Caco-2 (cell line): ENCODE measurements at regions not wholly inside any gene's neighbourhood (a gene's known extent, or its start where the extent isn't known, plus 50 kb on each side); places are given as distances from the start of the nearest gene placed in this dataset.

ENCODE experiments used
- BruUV-seq: library from RNA; stranded (reverse); fragments of 400-500 nt; replicated peaks from 2 replicates; lab custom pipeline; 2021; lab: Mats Ljungman, UMichigan
- CTCF ChIA-PET: fragments of 300-600 bp; sonication (Branson Sonifier 250); formaldehyde crosslinking; loops from one replicate; lab custom pipeline; 2022; ENCODE audit warnings: antibody characterized with exemption; lab: Charles Lee
- POLR2A ChIA-PET: fragments of 300-600 bp; sonication (Branson Sonifier 250); formaldehyde crosslinking; loops from one replicate; lab custom pipeline; 2022; ENCODE audit warnings: antibody characterized with exemption; lab: Charles Lee
- DNase-seq, 2 experiments: peaks; one replicate each; pipeline versions ENCODE4 v3.0.0 to v3.0.0-alpha.2; 2020 to 2022
- H3K27me3 ChIP-seq: replicated peaks from 2 replicates; pipeline ENCODE4 v1.6.0; 2011; ENCODE audit warnings: low read length; ENCODE audit not compliant: control insufficient read depth, insufficient read depth
- H3K36me3 ChIP-seq: 2 replicates; pipeline ENCODE4 v1.5.1; 2011; ENCODE audit warnings: low read length; ENCODE audit not compliant: control insufficient read depth, insufficient read depth
- H3K4me1 ChIP-seq: fragments of 250-450 bp; sonication (Bioruptor Pico); 2 replicates; pipeline ENCODE4 v1.5.1; 2020; ENCODE audit warnings: mild to moderate bottlenecking
- H3K4me3 ChIP-seq: 2 replicates; pipeline ENCODE4 v1.5.1; 2011; ENCODE audit warnings: low read depth, mild to moderate bottlenecking, control low read depth, low read length
- H3K9me3 ChIP-seq: fragments of 250-450 bp; sonication (Bioruptor Pico); 2 replicates; pipeline ENCODE4 v1.5.1; 2020; ENCODE audit warnings: mild to moderate bottlenecking, moderate library complexity
- H3K27ac Mint-ChIP-seq: one replicate; pipeline ENCODE4 v1.8.0; 2022; ENCODE audit warnings: mixed read lengths; ENCODE audit not compliant: unreplicated experiment
- H3K27me3 Mint-ChIP-seq: one replicate; pipeline ENCODE4 v1.8.0; 2022; ENCODE audit warnings: mixed read lengths; ENCODE audit not compliant: insufficient read depth, unreplicated experiment
- H3K36me3 Mint-ChIP-seq: one replicate; pipeline ENCODE4 v1.8.0; 2022; ENCODE audit warnings: mild to moderate bottlenecking, mixed read lengths; ENCODE audit not compliant: insufficient read depth, unreplicated experiment
- H3K4me1 Mint-ChIP-seq: one replicate; pipeline ENCODE4 v1.8.0; 2022; ENCODE audit warnings: low read depth, mixed read lengths; ENCODE audit not compliant: unreplicated experiment
- H3K4me3 Mint-ChIP-seq: one replicate; pipeline ENCODE4 v1.8.0; 2022; ENCODE audit warnings: mild to moderate bottlenecking, moderate library complexity, mixed read lengths; ENCODE audit not compliant: unreplicated experiment
- H3K9me3 Mint-ChIP-seq: one replicate; pipeline ENCODE4 v1.8.0; 2022; ENCODE audit warnings: mixed read lengths; ENCODE audit not compliant: unreplicated experiment
- intact Hi-C: fragments of 100-400 bp; cut with micrococcal nuclease; formaldehyde crosslinking; loops from one replicate; pipeline ENCODE4 v1.10.0; 2022; ENCODE audit not compliant: unreplicated experiment
- TF ChIP-seq, protein P1 (sequence below), 2 experiments: fragments of 200-600 bp in 1 of 2; IDR thresholded peaks; 1 replicate in 1 of 2; 2 replicates in 1 of 2; pipeline versions ENCODE4 v1.5.1 to v1.8.0; 2011 to 2022; ENCODE audit warnings: antibody characterized with exemption in 1 of 2, control low read depth in 1 of 2, inconsistent platforms in 1 of 2, low read depth in 1 of 2, low read length in 1 of 2, mild to moderate bottlenecking in 1 of 2, moderate library complexity in 1 of 2; ENCODE audit not compliant: insufficient read depth in 1 of 2, severe bottlenecking in 1 of 2, unreplicated experiment in 1 of 2

DNA sequence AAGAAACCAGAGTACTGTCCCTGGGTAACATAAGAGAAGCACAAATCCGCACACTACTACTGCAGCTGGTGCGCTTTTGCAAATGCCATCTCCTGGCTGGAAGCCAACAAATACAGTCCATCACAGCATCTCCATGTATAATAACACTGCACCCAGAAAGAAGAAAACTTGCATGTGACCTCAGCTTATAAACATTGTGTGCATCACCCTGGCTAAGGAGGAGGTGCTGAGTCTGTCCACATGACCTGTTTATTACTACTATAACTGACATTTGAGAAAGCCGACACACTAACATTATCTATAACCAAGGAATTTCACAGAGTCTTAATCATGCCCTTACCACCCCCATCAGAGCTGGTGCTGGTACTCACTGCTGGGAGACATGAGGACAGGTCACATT, 516.8 kb downstream of the CFAP47 start:
- TF ChIP-seq, protein P1, sequence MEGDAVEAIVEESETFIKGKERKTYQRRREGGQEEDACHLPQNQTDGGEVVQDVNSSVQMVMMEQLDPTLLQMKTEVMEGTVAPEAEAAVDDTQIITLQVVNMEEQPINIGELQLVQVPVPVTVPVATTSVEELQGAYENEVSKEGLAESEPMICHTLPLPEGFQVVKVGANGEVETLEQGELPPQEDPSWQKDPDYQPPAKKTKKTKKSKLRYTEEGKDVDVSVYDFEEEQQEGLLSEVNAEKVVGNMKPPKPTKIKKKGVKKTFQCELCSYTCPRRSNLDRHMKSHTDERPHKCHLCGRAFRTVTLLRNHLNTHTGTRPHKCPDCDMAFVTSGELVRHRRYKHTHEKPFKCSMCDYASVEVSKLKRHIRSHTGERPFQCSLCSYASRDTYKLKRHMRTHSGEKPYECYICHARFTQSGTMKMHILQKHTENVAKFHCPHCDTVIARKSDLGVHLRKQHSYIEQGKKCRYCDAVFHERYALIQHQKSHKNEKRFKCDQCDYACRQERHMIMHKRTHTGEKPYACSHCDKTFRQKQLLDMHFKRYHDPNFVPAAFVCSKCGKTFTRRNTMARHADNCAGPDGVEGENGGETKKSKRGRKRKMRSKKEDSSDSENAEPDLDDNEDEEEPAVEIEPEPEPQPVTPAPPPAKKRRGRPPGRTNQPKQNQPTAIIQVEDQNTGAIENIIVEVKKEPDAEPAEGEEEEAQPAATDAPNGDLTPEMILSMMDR (IDR thresholded peaks at IDR 0.05; ENCODE audit: insufficient read depth in 1 of 2, low read depth in 1 of 2, low read length in 1 of 2, severe bottlenecking in 1 of 2, unreplicated experiment in 1 of 2): no peak
- no peaks in the 10 kb centered on the region for H3K9me3 Mint-ChIP-seq
- Histone ChIP-seq H3K36me3 (no peaks in the 10 kb centered on the region), H3K9me3 (no peaks in the 10 kb centered on the region), H3K4me1 (no peaks in the 10 kb centered on the region), H3K27me3 (no peaks in the 10 kb centered on the region), H3K4me3 (no peak overlapping the region)
- no peak overlapping the region for H3K27ac Mint-ChIP-seq
- ChIA-PET CTCF (no interaction called here), POLR2A (no interaction called here)
- DNase-seq: no peak
- BruUV-seq: no TSS peak
- peaks cover 2% of the 10 kb centered on the region for H3K27me3 Mint-ChIP-seq
- no peak overlapping the region for H3K4me3 Mint-ChIP-seq
- H3K4me1 Mint-ChIP-seq: no peaks in the 10 kb centered on the region
- no peaks in the 10 kb centered on the region for H3K36me3 Mint-ChIP-seq
- intact Hi-C loops: no loop called here

DNA sequence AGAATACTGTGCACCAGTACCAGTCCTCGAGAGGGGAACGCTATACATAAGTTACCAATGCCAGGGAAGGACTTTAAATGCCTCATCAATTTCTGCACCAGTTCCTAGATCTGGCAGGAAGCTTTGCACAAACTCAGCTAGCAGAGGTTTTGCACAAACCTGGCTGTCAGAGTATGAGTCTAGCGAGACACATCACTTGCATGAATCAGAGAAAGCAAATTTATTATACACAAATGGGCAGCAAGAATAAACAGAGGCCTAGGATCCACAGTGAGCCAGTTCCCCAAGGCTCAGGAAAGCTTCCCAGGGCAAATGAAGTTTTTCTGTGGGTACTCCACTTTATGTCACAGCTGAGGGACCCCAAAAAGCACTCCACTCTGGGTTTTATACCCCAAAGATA, 523.5 kb downstream of the CFAP47 start:
- no peak overlapping the region for H3K27ac Mint-ChIP-seq
- intact Hi-C loops: no loop called here
- H3K4me3 Mint-ChIP-seq: no peak overlapping the region
- no TSS peak for BruUV-seq
- no peaks in the 10 kb centered on the region for H3K4me1 Mint-ChIP-seq
- CTCF ChIA-PET: no interaction called here
- Histone ChIP-seq H3K4me1 (no peaks in the 10 kb centered on the region), H3K27me3 (no peaks in the 10 kb centered on the region), H3K4me3 (no peak overlapping the region), H3K9me3 (no peaks in the 10 kb centered on the region), H3K36me3 (no peaks in the 10 kb centered on the region)
- no peaks in the 10 kb centered on the region for H3K9me3 Mint-ChIP-seq
- POLR2A ChIA-PET: no interaction called here
- no peak for DNase-seq
- TF ChIP-seq, protein P1 (IDR thresholded peaks at IDR 0.05; ENCODE audit: insufficient read depth in 1 of 2, low read depth in 1 of 2, low read length in 1 of 2, severe bottlenecking in 1 of 2, unreplicated experiment in 1 of 2): no peak
- H3K27me3 Mint-ChIP-seq: no peaks in the 10 kb centered on the region
- no peaks in the 10 kb centered on the region for H3K36me3 Mint-ChIP-seq

DNA sequence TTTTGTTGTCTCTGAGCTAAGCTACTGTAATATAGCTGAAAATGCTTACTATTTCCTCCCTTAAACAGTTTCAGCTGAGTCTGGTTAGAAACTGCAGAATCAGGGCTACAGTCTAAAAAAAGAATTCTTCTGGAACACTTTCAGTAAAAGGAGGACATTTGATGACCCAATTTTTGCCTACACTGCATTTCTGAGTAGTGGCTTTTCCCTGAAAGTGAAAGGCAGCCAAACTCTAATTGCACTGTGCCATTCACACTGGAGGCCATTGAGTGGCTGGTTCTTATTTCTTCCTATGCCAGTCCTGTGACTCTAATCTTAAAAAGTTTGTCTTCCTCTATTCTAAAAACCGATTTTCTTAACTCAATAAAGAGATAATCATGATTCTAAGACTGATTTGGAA, 526.0 kb downstream of the CFAP47 start:
- H3K9me3 Mint-ChIP-seq: no peaks in the 10 kb centered on the region
- no TSS peak for BruUV-seq
- no peaks in the 10 kb centered on the region for H3K27me3 ChIP-seq

More for the DNA sequence above, 526.0 kb downstream of the CFAP47 start:
- Mint-ChIP-seq H3K36me3 (no peaks in the 10 kb centered on the region), H3K4me1 (no peaks in the 10 kb centered on the region), H3K27ac (no peak overlapping the region), H3K27me3 (no peaks in the 10 kb centered on the region), H3K4me3 (no peak overlapping the region)
- no peaks in the 10 kb centered on the region for H3K9me3 ChIP-seq
- H3K4me3 ChIP-seq: no peak overlapping the region
- intact Hi-C loops: no loop called here
- ChIA-PET POLR2A (no interaction called here), CTCF (no interaction called here)
- H3K36me3 ChIP-seq: no peaks in the 10 kb centered on the region
- TF ChIP-seq, protein P1 (IDR thresholded peaks at IDR 0.05; ENCODE audit: insufficient read depth in 1 of 2, low read depth in 1 of 2, low read length in 1 of 2, severe bottlenecking in 1 of 2, unreplicated experiment in 1 of 2): no peak
- no peaks in the 10 kb centered on the region for H3K4me1 ChIP-seq
- DNase-seq: no peak
